IPS-NIHi11 (cell line): ENCODE measurements at regions not wholly inside any gene's neighbourhood (a gene's known extent, or its start where the extent isn't known, plus 50 kb on each side); places are given as distances from the start of the nearest gene placed in this dataset.

Experiments used
- DNase-seq: peaks from one replicate; pipeline ENCODE4 v3.0.0; 2012; ENCODE audit warnings: mixed read lengths, low spot score

DNA sequence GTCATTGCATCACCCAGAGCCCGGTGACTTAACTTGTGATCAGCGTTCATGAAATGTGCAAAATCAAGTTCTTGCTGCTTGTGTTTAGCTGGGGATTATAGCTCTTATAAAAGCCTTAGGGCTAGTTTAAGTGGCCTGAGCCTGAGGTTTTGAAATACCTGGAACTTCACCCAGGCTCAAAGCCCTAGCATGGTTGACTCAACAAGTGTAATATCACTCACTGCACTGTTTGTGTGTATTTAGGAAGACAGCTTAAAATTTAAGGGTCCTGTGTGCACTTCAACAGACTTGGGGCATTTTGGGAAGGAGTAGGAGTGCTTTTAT is 489.5 kb downstream of the GATA3 start:
- no peak for DNase-seq

DNA sequence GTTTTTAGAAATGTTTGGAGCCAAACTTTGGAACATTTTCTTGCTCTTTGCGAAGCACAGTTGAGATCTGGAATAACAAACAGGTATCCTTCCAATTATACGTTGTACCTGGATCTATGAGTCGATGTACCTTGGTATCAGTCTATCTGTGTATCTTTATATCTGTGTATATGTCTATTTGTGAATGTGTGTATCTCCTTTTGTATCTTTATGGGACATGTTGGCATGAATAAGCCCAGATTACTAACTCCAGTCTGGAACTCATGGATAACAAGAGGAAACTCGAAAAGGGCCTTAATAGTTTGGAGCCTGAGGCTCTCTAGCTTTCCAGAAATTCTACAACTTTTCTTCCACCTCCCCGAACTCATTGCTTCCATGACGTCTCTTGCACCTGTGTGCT is 490.0 kb downstream of the GATA3 start:
- DNase-seq: no peak

DNA sequence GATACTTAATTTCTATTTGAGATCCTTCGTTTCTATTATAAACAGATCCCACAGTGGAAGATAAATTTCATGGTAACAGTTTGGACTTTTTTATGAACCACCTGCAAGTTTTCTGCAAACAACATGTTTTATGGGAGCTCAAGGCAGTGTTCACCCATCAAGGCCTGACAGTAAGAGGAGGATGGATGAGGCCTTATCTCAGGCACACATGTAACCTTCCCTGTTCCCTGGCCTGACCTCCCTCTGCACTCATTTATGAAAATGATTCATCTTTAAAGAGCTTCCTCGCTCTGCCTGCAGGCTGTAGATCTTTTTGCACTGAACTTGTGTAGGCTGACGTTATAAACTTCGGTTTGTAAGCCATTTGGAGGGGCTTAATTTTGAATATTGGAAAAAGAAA is 500.1 kb downstream of the GATA3 start:
- DNase-seq: no peak

DNA sequence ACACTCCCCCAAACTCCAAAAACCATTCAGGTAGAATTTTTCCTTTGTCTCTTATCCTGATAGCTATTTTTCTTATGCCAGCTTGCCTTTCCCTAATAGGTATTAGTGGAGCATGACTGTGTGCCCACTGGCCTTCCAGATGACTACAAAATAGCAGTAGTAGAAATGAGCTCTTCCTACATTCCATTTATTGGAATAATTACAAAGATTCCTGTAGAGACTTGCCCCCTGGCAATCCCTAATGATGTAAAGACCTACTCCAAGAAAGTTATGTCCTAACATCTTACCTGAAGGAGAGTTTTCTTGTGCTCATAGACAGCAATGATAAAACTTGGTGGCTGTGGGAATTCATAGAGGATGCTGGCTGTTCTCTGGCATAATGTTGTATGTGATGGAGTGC is 501.8 kb downstream of the GATA3 start:
- no peak for DNase-seq

DNA sequence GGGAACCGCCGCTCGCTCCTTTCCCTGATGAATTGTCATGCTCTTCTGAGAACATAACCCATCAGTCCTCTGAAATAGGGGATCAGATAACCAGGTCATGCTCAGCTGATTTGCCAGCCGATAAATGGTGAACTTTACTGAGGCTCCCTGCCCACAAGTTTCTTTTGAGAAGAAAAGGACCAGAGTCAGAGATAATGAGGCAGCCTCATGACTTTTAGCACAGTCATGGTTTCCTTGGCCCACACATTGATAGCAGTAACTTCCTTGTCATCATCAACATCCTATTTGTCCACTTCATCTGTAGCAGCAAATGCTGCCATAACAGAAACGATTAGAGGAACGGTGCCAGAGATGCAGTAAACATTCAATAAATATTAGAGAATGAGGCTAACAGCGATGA is 509.0 kb downstream of the GATA3 start:
- DNase-seq: no peak

DNA sequence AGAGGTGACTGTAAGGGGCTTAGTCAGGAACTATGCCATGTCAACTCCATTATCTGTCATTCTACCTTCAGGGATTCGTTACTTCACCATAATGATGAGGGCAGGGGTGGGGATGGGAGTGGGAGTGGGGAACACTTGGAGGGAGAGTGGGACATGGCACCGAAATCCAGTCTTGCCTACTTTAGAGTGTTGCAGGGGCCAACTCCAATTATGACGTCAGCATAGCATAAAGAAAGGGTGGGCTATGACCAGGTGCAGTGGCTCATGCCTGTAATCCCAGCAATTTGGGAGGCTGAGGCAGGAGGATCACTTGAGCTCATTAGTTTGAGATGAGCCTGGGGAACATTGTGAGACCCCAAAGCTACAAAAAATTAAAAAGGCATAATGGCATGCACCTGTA is 512.2 kb downstream of the GATA3 start:
- no peak for DNase-seq

DNA sequence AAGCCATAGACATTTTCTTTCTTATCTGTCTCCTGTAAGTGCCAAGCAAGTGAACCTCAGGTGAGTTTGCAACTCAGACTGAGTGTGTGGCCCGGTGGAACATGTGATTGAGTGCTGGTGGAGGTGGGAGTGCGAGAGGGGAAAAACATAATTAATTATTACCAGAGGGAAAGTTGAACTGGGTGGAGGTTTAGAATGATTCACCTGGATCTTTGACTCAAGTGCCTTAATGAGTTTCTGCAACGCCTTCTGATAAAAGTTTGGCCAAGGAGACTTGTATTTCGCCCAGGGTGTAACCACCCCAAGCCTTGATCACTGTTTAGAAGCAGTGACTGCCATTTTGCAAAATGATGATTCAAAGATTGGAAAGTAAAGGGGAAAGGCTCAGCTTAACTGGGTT is 513.9 kb downstream of the GATA3 start:
- DNase-seq: no peak

DNA sequence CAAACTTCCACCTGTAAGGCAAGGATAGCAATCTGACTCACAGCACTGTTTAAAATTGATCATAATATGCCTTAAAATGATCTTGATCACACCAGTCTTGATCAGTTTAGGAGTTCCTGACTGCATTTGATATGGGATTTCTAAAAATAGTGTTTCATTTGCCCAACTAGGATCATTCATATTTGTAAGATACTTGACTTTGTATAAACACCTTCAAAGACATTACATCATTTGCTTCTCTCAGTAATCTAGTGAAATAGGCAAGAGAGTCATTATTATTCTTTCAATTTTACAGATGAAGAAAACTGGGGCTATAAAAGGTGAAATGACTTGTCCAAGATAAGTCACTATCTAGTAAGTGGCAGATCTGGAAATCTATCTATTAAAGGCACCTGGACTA is 521.1 kb downstream of the GATA3 start:
- DNase-seq: no peak

DNA sequence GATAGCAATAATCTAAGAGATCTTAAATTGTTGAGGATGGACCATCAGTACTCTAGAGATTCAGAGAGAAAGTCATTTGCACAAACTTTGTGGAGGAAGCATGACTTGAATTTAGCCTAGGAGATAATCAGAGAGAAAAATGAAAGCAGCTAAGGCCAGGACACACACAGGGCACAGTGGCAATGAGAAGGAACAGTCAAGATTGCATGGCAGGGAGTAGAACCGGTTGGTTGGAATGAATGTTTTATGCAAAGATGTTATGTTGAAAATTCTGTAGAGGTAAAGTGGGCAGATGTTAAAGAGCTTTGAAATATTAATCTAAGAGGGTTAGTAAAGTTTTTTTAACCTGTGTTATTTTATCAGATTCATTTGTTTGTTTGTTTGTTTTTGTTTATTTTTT is 521.8 kb downstream of the GATA3 start:
- no peak for DNase-seq

DNA sequence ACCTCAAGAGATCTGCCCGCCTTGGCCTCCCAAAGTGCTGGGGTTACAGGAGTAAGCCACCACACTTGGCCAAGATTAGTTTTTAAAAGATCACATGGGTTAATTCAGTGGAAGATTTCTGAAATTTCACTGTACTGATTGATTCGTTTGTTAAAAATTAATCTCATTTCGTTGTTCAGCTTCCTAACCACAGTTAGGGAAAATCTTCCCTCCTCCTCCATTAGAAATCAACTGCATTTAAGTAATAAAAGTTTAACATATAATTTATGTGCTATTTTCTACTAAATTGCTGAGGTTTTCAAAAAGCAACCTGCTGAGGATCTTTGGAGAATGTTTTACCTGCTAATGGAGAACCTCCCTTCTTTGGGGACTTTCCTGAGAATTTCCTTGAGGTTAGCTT is 522.4 kb downstream of the GATA3 start:
- DNase-seq: no peak

DNA sequence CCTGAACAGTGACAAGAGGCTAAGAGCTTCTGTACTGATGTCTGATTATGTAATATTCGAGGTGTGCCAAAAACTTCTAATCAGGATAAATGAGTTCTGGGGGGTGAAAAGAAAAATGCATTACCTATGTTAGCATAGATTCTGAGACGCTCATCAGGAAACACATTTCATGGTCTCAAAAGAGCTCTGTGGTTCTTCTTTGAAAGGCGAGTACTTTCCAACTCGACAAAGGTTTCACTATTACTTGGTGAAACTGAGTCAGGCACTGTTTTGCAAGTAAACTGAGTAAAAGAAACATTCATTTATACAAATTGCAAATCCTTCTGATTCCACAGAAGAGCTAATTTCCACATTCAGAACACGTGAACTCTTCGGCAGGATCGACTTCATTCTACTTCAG is 523.2 kb downstream of the GATA3 start:
- DNase-seq: no peak

DNA sequence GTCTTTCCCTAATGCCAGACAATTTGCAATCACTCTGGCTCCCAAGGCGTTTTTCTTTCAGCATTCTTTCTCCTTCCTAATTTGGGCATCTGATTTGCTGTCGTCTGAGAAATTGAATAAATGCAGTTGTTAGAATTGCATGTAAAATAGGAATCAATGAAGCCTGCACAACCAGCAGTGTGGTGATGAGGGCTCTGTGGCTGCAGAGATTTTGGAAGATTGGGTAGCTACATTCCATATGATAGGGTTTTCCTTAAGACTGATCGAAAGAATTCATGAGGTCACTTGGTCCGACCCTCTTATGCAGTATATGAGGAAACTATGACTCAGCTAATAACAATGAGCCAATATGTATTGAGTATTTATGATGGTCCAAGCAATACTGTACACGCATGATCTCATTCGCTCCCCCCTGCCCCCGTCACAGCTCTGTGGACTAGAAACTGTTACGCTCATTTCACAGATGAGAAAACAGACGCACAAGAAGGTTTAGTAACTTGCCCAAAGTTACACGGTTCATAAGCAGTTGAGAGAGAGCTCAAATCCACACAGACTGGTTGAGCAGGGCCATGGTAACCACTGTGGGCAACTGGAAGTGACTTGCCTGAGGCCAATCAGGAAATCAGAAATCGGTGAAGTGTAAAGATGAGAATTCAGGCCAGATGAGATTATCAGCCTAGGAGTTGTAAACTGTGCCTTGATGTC is 527.2 kb downstream of the GATA3 start:
- no peak for DNase-seq

DNA sequence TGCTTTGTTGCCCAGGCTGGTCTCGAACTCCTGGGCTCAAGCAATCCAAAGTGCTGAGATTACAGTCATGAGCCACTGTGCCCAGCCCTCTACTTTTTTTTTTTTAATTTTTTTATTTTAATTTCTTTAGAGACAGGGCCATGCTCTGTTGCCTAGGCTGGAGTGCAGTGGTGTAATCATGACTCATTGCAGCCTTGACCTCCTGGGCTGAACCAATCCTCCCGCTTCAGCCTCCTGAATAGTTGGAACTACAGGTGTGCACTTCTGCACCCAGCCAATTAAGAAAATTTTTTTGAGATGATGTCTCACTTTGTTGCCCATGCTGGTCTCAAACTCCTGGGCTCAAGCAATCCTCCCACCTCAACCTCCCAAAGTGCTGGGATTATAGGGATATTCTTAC is 528.6 kb downstream of the GATA3 start:
- no peak for DNase-seq

DNA sequence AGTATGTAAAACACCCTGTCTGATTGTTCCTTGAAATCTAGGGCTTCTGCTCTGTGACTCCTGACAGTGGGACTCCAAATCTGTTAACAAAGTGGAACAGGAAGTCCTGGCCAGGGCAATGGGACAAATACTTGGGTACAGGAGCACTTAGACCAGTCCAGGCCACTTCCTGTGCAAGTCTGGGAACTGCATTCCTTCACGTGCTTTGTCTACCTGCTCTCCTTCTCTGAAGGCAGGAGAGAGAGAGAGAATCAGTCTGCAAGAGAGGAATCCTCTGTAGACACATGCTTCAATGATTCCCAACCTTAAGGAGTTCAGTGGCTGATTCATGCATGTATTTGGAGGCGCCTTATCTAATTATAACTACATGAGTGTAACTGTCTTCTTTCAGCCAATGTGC is 530.2 kb downstream of the GATA3 start:
- DNase-seq: no peak

DNA sequence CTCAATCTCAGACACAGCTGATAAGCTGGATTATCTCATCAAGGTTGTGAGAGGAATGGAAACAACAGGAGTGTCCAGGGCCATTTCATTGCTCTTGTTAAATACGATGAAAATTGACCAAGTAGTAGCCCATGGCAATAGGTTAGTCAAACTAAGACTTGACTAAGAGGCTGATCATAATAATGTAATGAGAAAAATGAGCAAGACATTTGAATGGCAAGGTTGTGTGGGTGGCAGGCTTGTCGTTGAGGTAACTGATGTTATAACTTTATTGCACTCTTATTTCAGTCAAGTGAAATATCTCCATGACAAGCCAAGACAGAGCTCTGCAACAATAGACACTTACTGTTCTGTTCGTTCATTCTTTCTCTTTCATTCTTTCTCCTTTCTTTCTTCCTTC is 532.0 kb downstream of the GATA3 start:
- no peak for DNase-seq

DNA sequence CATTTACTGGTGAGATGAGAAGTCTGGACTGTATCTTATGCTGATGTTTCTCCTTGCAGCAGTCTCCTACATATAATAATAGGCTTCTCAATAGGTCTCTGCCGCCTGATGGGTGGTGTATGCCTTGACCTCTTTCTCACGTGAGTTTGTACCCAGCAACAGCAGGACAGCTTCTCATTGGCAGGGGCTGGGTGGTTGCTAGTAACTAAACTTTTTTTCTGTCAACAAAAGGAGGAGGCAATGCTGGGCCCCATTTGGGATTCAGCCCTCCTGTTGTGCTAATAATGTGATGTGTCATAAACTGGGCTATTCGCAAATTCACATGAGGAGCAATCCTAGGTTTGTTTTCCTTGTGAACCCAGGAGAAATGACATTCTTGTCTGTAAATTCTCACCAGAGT is 533.6 kb downstream of the GATA3 start:
- peak; percentile 11 for DNase-seq

DNA sequence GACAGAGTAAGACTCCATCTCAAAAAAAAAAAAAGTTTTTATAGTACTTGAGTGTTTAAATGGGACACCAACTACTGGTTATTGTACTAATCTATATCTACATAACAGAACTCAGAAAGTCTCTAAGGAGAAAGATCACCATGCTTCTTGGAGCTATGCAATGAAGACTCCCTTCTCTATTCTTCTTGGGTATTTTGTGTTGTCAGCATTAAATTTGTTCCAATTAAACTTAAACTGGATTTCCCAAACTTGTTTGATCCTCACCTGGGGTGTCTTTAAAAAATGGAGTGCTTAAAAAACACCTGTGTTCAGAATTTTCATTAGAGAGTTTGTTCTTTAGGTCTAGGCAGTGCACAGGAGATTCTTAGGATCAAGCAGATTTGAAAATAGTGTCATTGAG is 536.0 kb downstream of the GATA3 start:
- no peak for DNase-seq

DNA sequence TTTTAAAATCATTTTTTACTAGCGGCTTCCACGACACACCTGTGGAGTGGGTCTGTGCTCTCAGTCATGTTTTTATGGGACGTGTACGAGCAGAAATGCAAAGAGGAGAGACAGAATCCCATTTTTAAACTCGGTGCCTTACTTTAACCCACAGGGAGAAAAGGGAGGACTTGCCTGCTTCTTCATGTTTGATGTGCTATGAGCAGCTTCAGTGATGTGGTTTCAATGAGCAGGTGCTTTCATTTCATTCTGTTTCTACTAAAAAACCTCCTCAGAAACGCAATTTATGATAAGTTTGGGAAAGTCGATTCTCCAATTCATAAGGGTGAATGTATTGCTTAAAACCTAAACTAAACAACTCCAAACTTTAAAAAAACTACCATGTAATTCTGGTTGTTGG is 537.2 kb downstream of the GATA3 start:
- no peak for DNase-seq

DNA sequence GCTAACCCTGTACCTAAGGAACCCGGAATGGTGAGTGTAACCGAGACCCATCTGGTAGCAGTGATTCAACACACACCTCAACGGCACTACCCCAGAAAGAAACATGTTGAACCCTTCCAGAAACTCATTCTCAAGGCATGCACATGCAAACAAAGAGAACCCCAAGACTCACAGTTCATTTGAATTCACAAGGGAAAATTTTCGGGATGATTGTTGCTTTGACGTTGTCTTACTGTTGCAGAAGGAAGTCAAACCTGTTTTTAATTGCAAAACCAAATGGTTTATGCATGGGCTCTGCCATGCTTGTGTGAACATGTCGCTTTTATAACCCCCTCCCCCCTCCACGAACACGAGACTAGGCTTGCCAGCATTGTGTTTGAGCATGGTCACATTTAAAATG is 539.7 kb downstream of the GATA3 start:
- no peak for DNase-seq

DNA sequence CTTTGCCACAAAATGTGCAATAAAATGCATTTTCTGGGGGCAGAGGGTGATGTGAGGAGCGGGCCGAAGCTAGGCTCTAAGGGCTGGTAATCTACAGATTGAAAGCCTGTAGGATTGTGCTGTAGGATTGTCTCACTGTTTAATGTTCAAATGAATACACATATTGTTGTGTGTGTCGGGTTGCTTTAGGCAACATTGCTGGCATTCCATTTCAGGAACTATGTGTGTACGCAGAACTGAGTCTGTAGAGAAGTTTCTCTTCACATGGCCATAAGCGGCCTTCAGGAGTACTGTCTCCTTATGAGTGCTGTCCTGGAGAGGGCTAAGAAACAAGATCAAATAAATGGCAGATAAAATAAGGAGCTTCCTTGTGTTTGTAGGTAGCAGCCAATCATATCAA is 540.2 kb downstream of the GATA3 start:
- DNase-seq: no peak

DNA sequence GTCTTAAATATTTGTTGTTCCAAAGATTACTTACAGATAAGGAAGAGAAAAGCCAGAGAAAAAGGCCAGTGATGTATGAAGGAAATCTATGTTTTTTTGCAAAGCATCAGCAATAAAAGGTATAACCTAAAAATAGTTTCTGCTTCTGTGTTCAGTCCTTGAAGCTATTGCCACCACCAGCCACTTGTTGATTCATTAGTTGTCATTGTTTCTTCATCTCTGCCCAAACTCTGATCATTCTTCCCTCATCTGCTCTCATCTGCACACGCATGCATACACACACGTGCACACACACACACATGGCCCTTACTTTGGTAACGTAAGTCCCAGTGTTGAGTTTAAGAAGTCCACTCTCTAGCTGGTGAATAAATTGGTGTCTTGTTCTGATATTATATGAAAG is 540.7 kb downstream of the GATA3 start:
- no peak for DNase-seq

DNA sequence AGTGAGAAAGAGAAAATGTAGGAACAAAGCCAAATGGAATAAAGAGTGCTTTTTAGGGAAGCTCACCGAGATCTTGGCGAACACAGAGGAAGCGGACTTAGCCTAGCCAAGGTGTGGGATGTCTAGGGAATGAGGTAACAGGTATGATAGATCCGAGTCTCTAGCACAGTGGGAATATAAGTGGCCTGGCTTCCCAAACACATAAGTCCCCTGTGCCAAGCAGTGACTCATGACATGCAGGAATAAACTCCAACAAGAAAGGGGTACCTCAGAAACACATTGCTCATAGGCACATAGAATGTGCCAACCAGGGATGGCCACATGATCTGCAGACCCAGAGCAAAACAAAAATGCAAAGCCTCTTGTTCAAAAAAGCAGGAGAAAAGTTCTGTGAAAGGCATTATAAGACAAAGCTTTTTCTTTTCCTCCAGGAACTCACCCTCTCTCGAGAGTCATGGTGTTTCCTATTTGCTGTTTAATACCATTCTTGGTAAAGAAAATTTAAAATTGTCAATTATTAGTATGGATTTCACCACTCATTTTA is 542.5 kb downstream of the GATA3 start:
- DNase-seq: no peak

DNA sequence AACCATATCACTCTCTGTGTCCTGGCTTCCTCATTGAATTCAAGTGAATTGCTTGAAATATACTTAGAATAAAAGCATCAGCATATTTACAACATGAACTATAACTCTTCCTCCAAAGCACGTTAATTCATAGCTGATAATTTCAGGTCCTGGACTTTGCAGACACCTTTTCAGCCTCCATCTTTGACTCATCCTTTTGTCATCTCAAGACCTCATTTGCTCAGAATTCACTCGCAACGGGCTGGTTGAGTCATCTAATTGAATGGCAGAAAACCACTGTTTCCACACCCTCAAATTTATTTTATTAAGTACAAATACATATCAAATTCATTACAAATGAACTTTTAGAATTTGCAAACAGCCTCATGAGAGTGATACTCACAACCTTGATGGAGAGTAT is 545.7 kb downstream of the GATA3 start:
- no peak for DNase-seq

DNA sequence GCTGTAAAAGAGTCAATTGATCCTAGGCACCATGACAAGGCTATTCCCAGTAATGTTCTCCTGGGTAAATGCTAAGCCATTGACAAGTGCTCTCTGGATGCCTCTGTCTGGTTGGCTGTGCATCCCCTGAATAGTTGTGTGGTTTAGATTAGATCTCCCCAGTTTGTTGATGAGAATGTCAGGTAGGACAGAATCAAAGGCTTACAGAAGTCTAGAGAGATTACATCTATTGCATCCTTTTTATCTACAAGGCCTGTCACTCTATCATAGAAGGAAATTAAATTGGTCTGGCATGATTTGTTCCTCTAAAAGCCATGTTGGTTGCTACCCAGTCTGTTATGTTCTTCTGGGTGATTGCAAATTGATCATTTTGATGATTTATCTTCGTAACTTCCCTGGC is 548.3 kb downstream of the GATA3 start:
- no peak for DNase-seq
